Right lobe of liver (tissue), 4 donors: ENCODE measurements at regions not wholly inside any gene's neighbourhood (a gene's known extent, or its start where the extent isn't known, plus 50 kb on each side); places are given as distances from the start of the nearest gene placed in this dataset.

Experiments used
- POLR2A ChIP-seq: fragments of 450-650 bp; IDR thresholded peaks from one replicate; pipeline ENCODE4 v1.6.1; 2017; ENCODE audit warnings: antibody characterized with exemption, mild to moderate bottlenecking
- TF ChIP-seq, protein P1 (sequence below), 4 donors: fragments of 200-600 bp in 3 of 4; fragments of 450-650 bp in 1 of 4; IDR thresholded peaks; one replicate each; pipeline versions ENCODE4 v1.5.1 to v1.8.0; 2016 to 2022; ENCODE audit warnings: antibody characterized with exemption in 4 of 4, mild to moderate bottlenecking in 2 of 4
- donor health status: DM: no; HTN: no; CAD: no.
- donor health status: DM: no; HTN: no; CAD: no.
- donor health status: DM: no; HTN: yes; CAD: no.

DNA sequence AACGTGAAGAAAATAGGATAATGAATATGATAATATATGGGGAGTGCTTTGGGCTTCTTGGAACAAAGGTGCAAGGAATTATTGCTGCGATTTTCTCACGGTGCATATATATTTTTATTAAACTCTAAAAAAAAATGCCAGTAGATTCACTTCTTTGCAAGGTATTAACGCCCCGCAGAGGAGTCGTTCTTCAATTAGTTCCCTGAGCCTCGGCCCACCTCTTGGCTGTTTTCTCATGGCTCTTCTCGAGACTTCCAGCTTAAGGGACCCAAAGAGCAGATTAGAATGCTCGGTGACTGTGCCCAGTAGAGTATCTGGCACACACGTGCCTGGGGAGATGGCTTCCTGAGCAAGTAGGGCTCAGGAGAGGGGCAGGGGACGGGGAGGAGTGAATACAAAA is 367.4 kb downstream of the MID1IP1 start:
- TF ChIP-seq, protein P1, sequence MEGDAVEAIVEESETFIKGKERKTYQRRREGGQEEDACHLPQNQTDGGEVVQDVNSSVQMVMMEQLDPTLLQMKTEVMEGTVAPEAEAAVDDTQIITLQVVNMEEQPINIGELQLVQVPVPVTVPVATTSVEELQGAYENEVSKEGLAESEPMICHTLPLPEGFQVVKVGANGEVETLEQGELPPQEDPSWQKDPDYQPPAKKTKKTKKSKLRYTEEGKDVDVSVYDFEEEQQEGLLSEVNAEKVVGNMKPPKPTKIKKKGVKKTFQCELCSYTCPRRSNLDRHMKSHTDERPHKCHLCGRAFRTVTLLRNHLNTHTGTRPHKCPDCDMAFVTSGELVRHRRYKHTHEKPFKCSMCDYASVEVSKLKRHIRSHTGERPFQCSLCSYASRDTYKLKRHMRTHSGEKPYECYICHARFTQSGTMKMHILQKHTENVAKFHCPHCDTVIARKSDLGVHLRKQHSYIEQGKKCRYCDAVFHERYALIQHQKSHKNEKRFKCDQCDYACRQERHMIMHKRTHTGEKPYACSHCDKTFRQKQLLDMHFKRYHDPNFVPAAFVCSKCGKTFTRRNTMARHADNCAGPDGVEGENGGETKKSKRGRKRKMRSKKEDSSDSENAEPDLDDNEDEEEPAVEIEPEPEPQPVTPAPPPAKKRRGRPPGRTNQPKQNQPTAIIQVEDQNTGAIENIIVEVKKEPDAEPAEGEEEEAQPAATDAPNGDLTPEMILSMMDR (IDR thresholded peaks at IDR 0.05), result no peak
- no peak for TF ChIP-seq POLR2A
